Mucosa of descending colon (tissue), 3 donors: ENCODE measurements at regions not wholly inside any gene's neighbourhood (a gene's known extent, or its start where the extent isn't known, plus 50 kb on each side); places are given as distances from the start of the nearest gene placed in this dataset.
"Not testable (repeated sequence)": the region's sequence is repeated elsewhere in the genome, so short reads cannot be mapped to it uniquely, and the experiment has no call there.

Source experiments
- ATAC-seq: fragments of 200-7000 bp; cut with Tn5 transposase; one replicate; pipeline ENCODE4 v1.9.1; 2020; ENCODE audit warnings: mild to moderate bottlenecking, moderate library complexity
- DNase-seq, 3 donors: peaks; one replicate each; pipeline ENCODE4 v3.0.0-alpha.2; 2020
- H3K36me3 ChIP-seq: fragments of 200-600 bp; one replicate; pipeline ENCODE4 v1.8.0; 2021; ENCODE audit warnings: low read depth, mild to moderate bottlenecking
- H3K4me1 ChIP-seq: fragments of 200-600 bp; one replicate; pipeline ENCODE4 v1.8.0; 2021; ENCODE audit warnings: low read depth, mild to moderate bottlenecking
- H3K4me3 ChIP-seq: fragments of 200-600 bp; one replicate; pipeline ENCODE4 v1.8.0; 2021; ENCODE audit warnings: mild to moderate bottlenecking
- H3K9me3 ChIP-seq: fragments of 200-600 bp; one replicate; pipeline ENCODE4 v1.8.0; 2021; ENCODE audit warnings: mild to moderate bottlenecking
- CTCF ChIP-seq: fragments of 200-600 bp; IDR thresholded peaks from one replicate; pipeline ENCODE4 v1.8.0; 2022; ENCODE audit warnings: antibody characterized with exemption, mild to moderate bottlenecking
- intact Hi-C, 2 donors: fragments of 100-400 bp; cut with DNase I in 1 of 2; cut with micrococcal nuclease in 1 of 2; formaldehyde crosslinking; loops; one replicate each; pipeline versions ENCODE4 v1.11.0 to v1.11.1; 2022; cut with DNase I, micrococcal nuclease
- donor health status: DM: no; HTN: no; CAD: no; lungs with moderate emphysema.
- donor health status: DM: no; HTN: no; CAD: no.
- donor health status: DM: no; HTN: yes; CAD: no.

- Histone ChIP-seq H3K4me1 (no peaks in the 10 kb centered on the region), H3K36me3 (no peaks in the 10 kb centered on the region), H3K4me3 (no peak overlapping the region), H3K9me3 (no peaks in the 10 kb centered on the region)
- no peak for DNase-seq
- ATAC-seq = no peak
- no peak for TF ChIP-seq CTCF
- intact Hi-C loops = no loop called here
Observed at GRCh38 chr3:88879905-88880304, 227.5 kb upstream of the EPHA3 start.

- intact Hi-C loops = no loop called here
- DNase-seq (no peak), ATAC-seq (no peak)
- no peak for TF ChIP-seq CTCF
- Histone ChIP-seq H3K4me1 (no peaks in the 10 kb centered on the region), H3K9me3 (peaks cover 2% of the 10 kb centered on the region), H3K4me3 (no peak overlapping the region), H3K36me3 (no peaks in the 10 kb centered on the region)
Observed at GRCh38 chr3:88882121-88882520, 225.3 kb upstream of the EPHA3 start.

- intact Hi-C loops, DNase-seq, ATAC-seq, H3K4me3 ChIP-seq, H3K4me1 ChIP-seq, H3K36me3 ChIP-seq: not testable (repeated sequence)
- H3K9me3 ChIP-seq = peaks cover 19% of the 10 kb centered on the region
Observed at GRCh38 chr3:88886624-88887023, 220.8 kb upstream of the EPHA3 start.

- no peak for DNase-seq
- intact Hi-C loops = no loop called here
- no peaks in the 10 kb centered on the region for H3K4me1 ChIP-seq
- no peaks in the 10 kb centered on the region for H3K36me3 ChIP-seq
- ATAC-seq = no peak
- H3K9me3 ChIP-seq = no peaks in the 10 kb centered on the region
- no peak overlapping the region for H3K4me3 ChIP-seq
- TF ChIP-seq CTCF = no peak
Observed at GRCh38 chr3:88896026-88896425, 211.4 kb upstream of the EPHA3 start.

GRCh38 chr3:88912294-88912877, 195.0 kb upstream of the EPHA3 start:
- DNase-seq = no peak
- no peaks in the 10 kb centered on the region for H3K9me3 ChIP-seq
- H3K4me3 ChIP-seq = no peak overlapping the region
- TF ChIP-seq CTCF = no peak
- H3K4me1 ChIP-seq = no peaks in the 10 kb centered on the region
- no peak for ATAC-seq
- H3K36me3 ChIP-seq = no peaks in the 10 kb centered on the region
- intact Hi-C loops = no loop called here

- TF ChIP-seq CTCF = no peak
- Histone ChIP-seq H3K36me3 (no peaks in the 10 kb centered on the region), H3K4me3 (no peak overlapping the region), H3K4me1 (no peaks in the 10 kb centered on the region), H3K9me3 (no peaks in the 10 kb centered on the region)
- DNase-seq (no peak), ATAC-seq (no peak)
- intact Hi-C loops = no loop called here
Observed at GRCh38 chr3:88918841-88919240, 188.6 kb upstream of the EPHA3 start.
